Neural crest cell (in vitro differentiated cells): ENCODE measurements at regions not wholly inside any gene's neighbourhood (a gene's known extent, or its start where the extent isn't known, plus 50 kb on each side); places are given as distances from the start of the nearest gene placed in this dataset.

Source experiments
- DNase-seq: peaks from one replicate; pipeline ENCODE4 v3.0.0; 2021; ENCODE audit warnings: low read depth, mixed read lengths, low spot score
- H3K27ac Mint-ChIP-seq: one replicate; pipeline ENCODE4 v1.8.0; 2021; ENCODE audit warnings: mild to moderate bottlenecking, mixed read lengths; ENCODE audit not compliant: unreplicated experiment
- H3K27me3 Mint-ChIP-seq: 2 replicates; pipeline ENCODE4 v1.8.0; 2021; ENCODE audit warnings: low read depth, mild to moderate bottlenecking, mixed read lengths
- H3K36me3 Mint-ChIP-seq: 2 replicates; pipeline ENCODE4 v1.8.0; 2021; ENCODE audit warnings: low read depth, mild to moderate bottlenecking, mixed read lengths
- H3K4me1 Mint-ChIP-seq: 2 replicates; pipeline ENCODE4 v1.8.0; 2021; ENCODE audit warnings: mixed read lengths
- H3K4me3 Mint-ChIP-seq: one replicate; pipeline ENCODE4 v1.8.0; 2021; ENCODE audit warnings: mild to moderate bottlenecking, mixed read lengths
- H3K9me3 Mint-ChIP-seq: 2 replicates; pipeline ENCODE4 v1.8.0; 2021; ENCODE audit warnings: mixed read lengths
- CTCF ChIP-seq: fragments of 200-600 bp; sonication (generic); conservative IDR thresholded peaks from 2 replicates; pipeline ENCODE4 v1.5.0; 2021; ENCODE audit warnings: antibody characterized with exemption, mild to moderate bottlenecking

GRCh38 chr5:109923205-109923604 is 233.5 kb downstream of the MAN2A1 start:
- no peak overlapping the region for H3K27ac Mint-ChIP-seq
- no peaks in the 10 kb centered on the region for H3K9me3 Mint-ChIP-seq

GRCh38 chr5:109924237-109925107 is 234.7 kb downstream of the MAN2A1 start:
- Mint-ChIP-seq H3K27ac (no peak overlapping the region), H3K9me3 (no peaks in the 10 kb centered on the region), H3K4me1 (no peaks in the 10 kb centered on the region), H3K27me3 (no peaks in the 10 kb centered on the region), H3K36me3 (no peaks in the 10 kb centered on the region), H3K4me3 (no peak overlapping the region)
- no peak for DNase-seq
- no peak for TF ChIP-seq CTCF

More at GRCh38 chr5:109923205-109923604, 233.5 kb downstream of the MAN2A1 start:
- TF ChIP-seq CTCF, result no peak
- Mint-ChIP-seq H3K27me3 (no peaks in the 10 kb centered on the region), H3K4me1 (no peaks in the 10 kb centered on the region), H3K36me3 (no peaks in the 10 kb centered on the region), H3K4me3 (no peak overlapping the region)
- no peak for DNase-seq

- Mint-ChIP-seq H3K4me3 (no peak overlapping the region), H3K36me3 (no peaks in the 10 kb centered on the region), H3K27ac (no peak overlapping the region), H3K9me3 (no peaks in the 10 kb centered on the region), H3K4me1 (no peaks in the 10 kb centered on the region), H3K27me3 (no peaks in the 10 kb centered on the region)
- no peak for DNase-seq
- no peak for TF ChIP-seq CTCF
Measured at GRCh38 chr5:109927639-109928038, 237.9 kb downstream of the MAN2A1 start.

- Mint-ChIP-seq H3K4me3 (no peak overlapping the region), H3K27me3 (no peaks in the 10 kb centered on the region), H3K4me1 (no peaks in the 10 kb centered on the region), H3K36me3 (no peaks in the 10 kb centered on the region), H3K9me3 (no peaks in the 10 kb centered on the region), H3K27ac (no peak overlapping the region)
- no peak for TF ChIP-seq CTCF
- no peak for DNase-seq
Measured at GRCh38 chr5:109928046-109928445, 238.3 kb downstream of the MAN2A1 start.

GRCh38 chr5:109928811-109929210 is 239.1 kb downstream of the MAN2A1 start:
- Mint-ChIP-seq H3K4me3 (no peak overlapping the region), H3K27ac (no peak overlapping the region), H3K4me1 (no peaks in the 10 kb centered on the region), H3K36me3 (no peaks in the 10 kb centered on the region), H3K27me3 (no peaks in the 10 kb centered on the region), H3K9me3 (no peaks in the 10 kb centered on the region)
- DNase-seq, result no peak
- no peak for TF ChIP-seq CTCF
